Mesothelial cell of epicardium (in vitro differentiated cells): ENCODE measurements at regions not wholly inside any gene's neighbourhood (a gene's known extent, or its start where the extent isn't known, plus 50 kb on each side); places are given as distances from the start of the nearest gene placed in this dataset.

Source experiments
- DNase-seq, 2 experiments: peaks; one replicate each; pipeline ENCODE4 v3.0.0; 2021; ENCODE audit warnings: low spot score in 2 of 2; ENCODE audit not compliant: unreplicated experiment in 2 of 2
- H3K27ac Mint-ChIP-seq: 2 replicates; pipeline ENCODE4 v1.8.0; 2021; ENCODE audit warnings: mixed read lengths
- H3K27me3 Mint-ChIP-seq: 2 replicates; pipeline ENCODE4 v1.8.0; 2021; ENCODE audit warnings: low read depth, mixed read lengths
- H3K36me3 Mint-ChIP-seq: 2 replicates; pipeline ENCODE4 v1.8.0; 2021; ENCODE audit warnings: mixed read lengths
- H3K4me1 Mint-ChIP-seq: 2 replicates; pipeline ENCODE4 v1.8.0; 2021; ENCODE audit warnings: mixed read lengths
- H3K4me3 Mint-ChIP-seq: 2 replicates; pipeline ENCODE4 v1.8.0; 2021; ENCODE audit warnings: mild to moderate bottlenecking, moderate library complexity, mixed read lengths
- H3K9me3 Mint-ChIP-seq: 2 replicates; pipeline ENCODE4 v1.8.0; 2021; ENCODE audit warnings: mixed read lengths
- TF ChIP-seq, protein P1 (sequence below): fragments of 200-600 bp; sonication (generic); IDR thresholded peaks from one replicate; pipeline ENCODE4 v1.5.0; 2021; ENCODE audit warnings: antibody characterized with exemption; ENCODE audit not compliant: unreplicated experiment

GRCh38 chr15:54841701-54842305 lies 354.9 kb downstream of the RSL24D1 start:
- TF ChIP-seq, protein P1, sequence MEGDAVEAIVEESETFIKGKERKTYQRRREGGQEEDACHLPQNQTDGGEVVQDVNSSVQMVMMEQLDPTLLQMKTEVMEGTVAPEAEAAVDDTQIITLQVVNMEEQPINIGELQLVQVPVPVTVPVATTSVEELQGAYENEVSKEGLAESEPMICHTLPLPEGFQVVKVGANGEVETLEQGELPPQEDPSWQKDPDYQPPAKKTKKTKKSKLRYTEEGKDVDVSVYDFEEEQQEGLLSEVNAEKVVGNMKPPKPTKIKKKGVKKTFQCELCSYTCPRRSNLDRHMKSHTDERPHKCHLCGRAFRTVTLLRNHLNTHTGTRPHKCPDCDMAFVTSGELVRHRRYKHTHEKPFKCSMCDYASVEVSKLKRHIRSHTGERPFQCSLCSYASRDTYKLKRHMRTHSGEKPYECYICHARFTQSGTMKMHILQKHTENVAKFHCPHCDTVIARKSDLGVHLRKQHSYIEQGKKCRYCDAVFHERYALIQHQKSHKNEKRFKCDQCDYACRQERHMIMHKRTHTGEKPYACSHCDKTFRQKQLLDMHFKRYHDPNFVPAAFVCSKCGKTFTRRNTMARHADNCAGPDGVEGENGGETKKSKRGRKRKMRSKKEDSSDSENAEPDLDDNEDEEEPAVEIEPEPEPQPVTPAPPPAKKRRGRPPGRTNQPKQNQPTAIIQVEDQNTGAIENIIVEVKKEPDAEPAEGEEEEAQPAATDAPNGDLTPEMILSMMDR = no peak

DNA sequence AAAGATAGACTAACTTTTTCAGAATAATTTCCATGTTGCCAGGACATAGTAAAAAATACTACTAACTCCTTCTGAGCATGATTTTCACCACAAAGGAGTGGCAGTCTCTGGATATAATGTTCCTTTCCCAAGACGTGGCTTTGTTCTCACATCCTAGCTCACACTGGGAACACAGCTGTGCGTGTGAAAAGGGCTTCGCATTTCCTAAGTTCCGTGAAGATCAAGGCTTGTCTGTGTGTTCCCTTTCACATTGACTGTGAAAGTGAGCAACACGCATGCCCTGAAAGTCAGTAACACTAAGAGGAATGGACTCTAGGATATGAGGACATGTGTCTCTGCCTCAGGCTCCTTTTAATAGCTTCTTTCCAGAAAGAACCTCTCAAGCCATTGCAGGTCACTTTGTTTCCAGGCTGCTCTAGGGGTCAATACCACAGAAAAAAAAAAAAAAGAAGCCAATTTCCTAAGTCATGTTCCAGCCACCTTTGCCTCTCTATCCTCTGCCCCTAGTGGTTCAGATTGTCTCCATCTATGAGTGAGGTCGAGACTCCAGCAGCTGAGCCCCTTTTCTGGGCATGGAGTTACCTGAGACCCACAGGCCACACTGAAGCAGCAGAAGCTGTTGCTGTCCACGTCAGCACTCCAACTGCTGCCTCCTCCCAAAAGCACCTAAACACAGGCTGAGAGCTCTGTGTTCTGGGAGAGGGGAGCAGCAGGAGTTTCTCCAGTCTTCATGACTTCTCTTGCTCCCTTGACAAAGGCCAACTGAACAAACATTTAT lies 355.9 kb downstream of the RSL24D1 start:
- Mint-ChIP-seq H3K9me3 (peaks cover 17% of the 10 kb centered on the region), H3K27me3 (peaks cover 2% of the 10 kb centered on the region), H3K4me1 (no peaks in the 10 kb centered on the region), H3K4me3 (no peak overlapping the region), H3K27ac (no peak overlapping the region), H3K36me3 (no peaks in the 10 kb centered on the region)
- DNase-seq = no peak
- TF ChIP-seq, protein P1 = no peak

More at GRCh38 chr15:54841701-54842305, 354.9 kb downstream of the RSL24D1 start:
- peaks cover 2% of the 10 kb centered on the region for H3K27me3 Mint-ChIP-seq
- DNase-seq = no peak
- H3K9me3 Mint-ChIP-seq = peaks cover 22% of the 10 kb centered on the region
- no peaks in the 10 kb centered on the region for H3K4me1 Mint-ChIP-seq
- no peak overlapping the region for H3K27ac Mint-ChIP-seq
- no peaks in the 10 kb centered on the region for H3K36me3 Mint-ChIP-seq
- H3K4me3 Mint-ChIP-seq = no peak overlapping the region

GRCh38 chr15:54839379-54839778 lies 357.4 kb downstream of the RSL24D1 start:
- Mint-ChIP-seq H3K27ac (no peak overlapping the region), H3K27me3 (peaks cover 2% of the 10 kb centered on the region)

GRCh38 chr15:54836052-54836795 lies 360.5 kb downstream of the RSL24D1 start:
- Mint-ChIP-seq H3K4me1 (no peaks in the 10 kb centered on the region), H3K9me3 (peaks cover 23% of the 10 kb centered on the region), H3K27ac (no peak overlapping the region), H3K27me3 (peaks cover 2% of the 10 kb centered on the region), H3K36me3 (no peaks in the 10 kb centered on the region), H3K4me3 (no peak overlapping the region)
- DNase-seq = no peak
- TF ChIP-seq, protein P1 = no peak

More at GRCh38 chr15:54839379-54839778, 357.4 kb downstream of the RSL24D1 start:
- no peak for DNase-seq
- Mint-ChIP-seq H3K4me1 (no peaks in the 10 kb centered on the region), H3K36me3 (no peaks in the 10 kb centered on the region), H3K9me3 (peaks cover 22% of the 10 kb centered on the region), H3K4me3 (no peak overlapping the region)
- TF ChIP-seq, protein P1 = no peak

DNA sequence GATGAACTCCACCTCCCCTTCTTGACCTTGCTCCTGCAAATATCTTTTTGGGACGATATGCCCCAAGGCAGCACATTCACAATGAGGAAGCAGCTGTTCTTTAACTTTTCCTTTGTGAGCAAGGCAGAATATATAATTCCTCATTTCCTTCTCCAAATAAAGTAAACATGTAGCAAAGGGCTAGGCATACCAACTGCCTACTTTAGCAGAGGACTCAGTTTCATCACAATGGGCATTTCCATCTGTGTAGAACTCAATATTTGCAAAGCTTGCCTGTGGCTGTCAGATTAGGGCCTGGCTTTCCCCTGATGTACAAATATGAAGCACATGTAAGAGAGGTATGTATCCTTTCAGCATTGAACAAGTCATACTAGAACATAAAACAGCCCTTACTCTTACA lies 366.9 kb downstream of the RSL24D1 start:
- no peaks in the 10 kb centered on the region for H3K27me3 Mint-ChIP-seq
- H3K4me3 Mint-ChIP-seq = no peak overlapping the region
- H3K9me3 Mint-ChIP-seq = peaks cover 55% of the 10 kb centered on the region
- no peaks in the 10 kb centered on the region for H3K4me1 Mint-ChIP-seq
- no peak overlapping the region for H3K27ac Mint-ChIP-seq
- TF ChIP-seq, protein P1 = no peak
- DNase-seq = no peak
- no peaks in the 10 kb centered on the region for H3K36me3 Mint-ChIP-seq
